GM21825 (cell line): ENCODE measurements at regions not wholly inside any gene's neighbourhood (a gene's known extent, or its start where the extent isn't known, plus 50 kb on each side); places are given as distances from the start of the nearest gene placed in this dataset.
"Not testable (repeated sequence)": the region's sequence is repeated elsewhere in the genome, so short reads cannot be mapped to it uniquely, and the experiment has no call there.

Experiments used
- ATAC-seq: cut with Tn5 transposase; IDR thresholded peaks from one replicate; pipeline ENCODE4 v1.9.1; 2021; ENCODE audit warnings: mild to moderate bottlenecking, moderate library complexity; ENCODE audit not compliant: unreplicated experiment

DNA sequence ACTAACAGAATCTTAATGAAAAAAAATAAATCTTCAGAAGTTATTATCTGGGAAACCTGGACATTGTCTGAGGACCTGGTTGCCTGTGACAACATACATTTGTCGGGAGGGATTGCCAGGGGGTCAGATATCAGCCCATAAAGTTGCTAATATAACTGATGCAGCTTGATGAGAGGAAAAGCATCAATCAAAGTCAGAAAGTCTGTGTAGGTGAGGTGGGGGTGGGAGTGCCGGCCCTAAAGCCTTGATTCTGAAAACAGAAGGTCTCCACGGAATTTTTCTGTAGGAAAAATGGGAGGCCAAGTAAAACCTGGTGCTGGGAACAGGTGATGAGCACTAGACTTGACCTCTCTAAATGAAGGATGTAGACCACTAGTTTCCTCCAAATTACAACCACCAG, 281.8 kb downstream of the FGFR2 start:
- no peak for ATAC-seq

- no peak for ATAC-seq
Observed at GRCh38 chr10:121317374-121317773, 280.9 kb downstream of the FGFR2 start.

DNA sequence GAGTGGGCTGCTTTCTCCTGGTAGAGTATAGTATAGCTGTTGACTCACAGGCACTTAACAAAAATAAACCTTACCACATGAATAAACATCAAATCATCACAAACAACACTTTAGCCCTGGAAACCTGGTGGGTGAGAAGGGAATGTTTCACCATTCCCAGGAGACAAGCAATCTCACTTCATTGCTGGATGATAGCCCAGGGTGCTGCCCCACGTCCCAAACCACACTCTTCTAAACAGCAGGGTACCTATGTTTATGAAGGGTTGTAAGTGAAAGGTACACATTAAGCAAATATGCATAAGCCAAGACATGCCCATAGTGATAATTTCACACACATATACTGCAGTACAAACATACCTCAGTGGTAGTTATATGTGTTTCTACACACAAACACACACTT, 276.2 kb downstream of the FGFR2 start:
- ATAC-seq: no peak

- ATAC-seq: no peak
Observed at GRCh38 chr10:121322776-121323175, 275.5 kb downstream of the FGFR2 start.

DNA sequence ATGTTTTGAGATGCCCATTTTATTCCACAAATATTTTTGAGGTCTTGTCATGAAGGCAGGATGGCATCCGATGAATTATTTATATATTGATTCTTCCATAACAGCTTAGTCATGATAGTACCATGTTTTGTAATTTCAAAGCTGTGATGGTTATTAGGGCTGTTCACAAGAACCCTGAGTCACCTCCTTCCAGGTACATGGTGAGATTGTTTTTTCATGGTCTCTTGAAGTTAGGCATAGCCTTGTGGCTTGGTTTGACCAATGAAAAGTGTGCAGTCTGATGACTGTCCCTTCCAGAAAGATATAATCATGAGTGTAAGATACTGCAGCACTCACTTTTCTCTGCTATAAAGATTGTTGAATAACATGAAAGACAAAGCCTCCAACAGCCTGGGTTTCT, 274.8 kb downstream of the FGFR2 start:
- no peak for ATAC-seq

GRCh38 chr10:121324678-121325213, 273.5 kb downstream of the FGFR2 start:
- ATAC-seq: no peak

- no peak for ATAC-seq
Observed at GRCh38 chr10:121325490-121326231, 272.6 kb downstream of the FGFR2 start.

DNA sequence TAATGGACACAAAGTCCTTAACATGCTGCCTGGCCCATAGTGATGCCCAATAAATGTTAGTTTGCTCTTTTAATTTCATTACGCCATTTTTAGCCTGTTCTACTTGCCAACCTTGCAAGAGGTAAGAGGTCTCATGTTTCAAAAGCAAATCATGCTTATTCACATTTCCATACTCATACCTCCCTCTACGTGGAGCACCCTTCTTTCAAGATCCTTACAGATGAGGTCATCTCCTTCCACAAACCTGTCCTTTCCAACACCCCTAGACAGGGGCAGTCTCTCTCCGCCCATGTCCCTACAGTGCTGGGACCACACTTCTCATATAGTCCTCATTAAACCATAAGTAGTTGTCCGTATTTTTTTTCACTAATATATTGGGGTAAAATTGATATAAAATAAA, 271.3 kb downstream of the FGFR2 start:
- no peak for ATAC-seq

DNA sequence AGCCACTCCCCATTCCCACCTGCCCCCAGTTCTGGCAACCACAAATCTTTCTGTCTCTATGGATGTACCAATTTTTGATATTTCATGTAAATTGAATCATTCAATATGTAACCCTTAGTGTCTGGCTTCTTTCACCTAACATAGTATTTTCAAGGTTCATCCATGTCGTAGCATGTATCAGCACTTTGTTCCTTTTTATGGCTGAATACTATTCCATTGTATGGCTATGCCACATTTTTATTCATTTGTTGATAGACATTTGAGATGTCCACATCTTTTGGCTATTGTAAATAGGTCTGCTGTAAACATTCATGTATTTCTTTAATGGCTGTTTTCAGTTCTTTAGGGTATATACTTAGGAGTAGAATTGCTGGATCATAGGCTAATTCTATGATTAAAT, 270.5 kb downstream of the FGFR2 start:
- no peak for ATAC-seq

- not testable (repeated sequence) for ATAC-seq
Observed at GRCh38 chr10:121329631-121330030, 268.6 kb downstream of the FGFR2 start.

- no peak for ATAC-seq
Observed at GRCh38 chr10:121330563-121330962, 267.7 kb downstream of the FGFR2 start.

- ATAC-seq: no peak
Observed at GRCh38 chr10:121332353-121332752, 265.9 kb downstream of the FGFR2 start.

- no peak for ATAC-seq
Observed at GRCh38 chr10:121332829-121333765, 265.1 kb downstream of the FGFR2 start.

- ATAC-seq: no peak
Observed at GRCh38 chr10:121335386-121335925, 262.8 kb downstream of the FGFR2 start.

DNA sequence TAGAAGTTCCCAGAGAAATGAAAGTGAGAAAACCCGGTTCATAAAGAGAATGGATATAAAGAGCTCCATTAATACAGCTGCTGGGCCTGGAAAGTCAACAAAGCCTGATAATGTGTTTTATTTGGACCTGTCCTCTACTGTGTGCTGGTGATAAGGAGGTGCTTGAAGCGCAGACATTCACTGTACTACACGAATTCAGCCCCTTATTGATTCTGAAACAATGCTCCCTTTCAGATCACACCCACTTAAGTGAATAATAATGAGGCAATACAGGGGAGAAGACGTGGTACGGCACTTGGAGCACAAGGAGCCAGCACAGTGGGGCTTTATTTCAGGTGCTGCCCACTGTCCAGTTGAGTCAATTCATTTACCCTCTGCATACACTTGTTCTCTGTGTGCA, 260.8 kb downstream of the FGFR2 start:
- ATAC-seq: no peak

DNA sequence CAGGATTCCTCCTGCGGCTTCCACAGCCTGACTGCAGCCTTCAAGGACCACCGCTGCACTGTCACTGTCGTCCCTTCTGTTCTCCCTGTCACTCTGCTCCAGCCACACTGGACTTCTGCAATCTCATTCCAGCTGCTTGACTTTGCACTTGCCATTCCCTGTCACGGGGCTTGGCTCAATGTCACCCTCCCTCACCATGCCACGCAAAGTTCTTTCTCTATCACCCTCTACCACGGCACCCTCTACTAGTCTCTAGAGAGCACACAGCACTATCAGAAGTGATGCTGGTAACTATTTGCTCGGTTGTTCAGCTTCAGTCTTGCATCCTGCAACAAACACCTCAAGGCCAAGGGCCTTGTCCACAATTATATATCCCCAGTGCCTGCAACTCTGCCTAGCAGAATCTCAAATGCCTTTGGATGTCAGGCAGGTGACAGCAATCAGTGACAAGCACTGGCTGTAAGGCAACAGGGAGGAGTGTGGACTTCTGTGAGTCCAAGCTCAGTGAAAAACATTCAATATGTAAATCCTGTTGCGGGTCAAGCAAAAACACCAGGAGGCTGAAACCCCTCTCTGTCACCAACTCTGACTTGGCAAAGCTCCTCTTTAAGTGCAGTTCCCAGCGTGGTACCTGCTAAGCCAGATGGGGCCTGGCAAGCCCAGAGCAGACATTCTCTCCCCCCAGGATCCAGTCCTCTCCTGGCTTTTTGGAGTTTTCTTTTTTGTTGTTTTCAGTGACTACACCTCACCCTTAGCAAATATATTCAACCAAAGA, 259.9 kb downstream of the FGFR2 start:
- no peak for ATAC-seq

GRCh38 chr10:121339114-121339513, 259.1 kb downstream of the FGFR2 start:
- ATAC-seq: no peak

DNA sequence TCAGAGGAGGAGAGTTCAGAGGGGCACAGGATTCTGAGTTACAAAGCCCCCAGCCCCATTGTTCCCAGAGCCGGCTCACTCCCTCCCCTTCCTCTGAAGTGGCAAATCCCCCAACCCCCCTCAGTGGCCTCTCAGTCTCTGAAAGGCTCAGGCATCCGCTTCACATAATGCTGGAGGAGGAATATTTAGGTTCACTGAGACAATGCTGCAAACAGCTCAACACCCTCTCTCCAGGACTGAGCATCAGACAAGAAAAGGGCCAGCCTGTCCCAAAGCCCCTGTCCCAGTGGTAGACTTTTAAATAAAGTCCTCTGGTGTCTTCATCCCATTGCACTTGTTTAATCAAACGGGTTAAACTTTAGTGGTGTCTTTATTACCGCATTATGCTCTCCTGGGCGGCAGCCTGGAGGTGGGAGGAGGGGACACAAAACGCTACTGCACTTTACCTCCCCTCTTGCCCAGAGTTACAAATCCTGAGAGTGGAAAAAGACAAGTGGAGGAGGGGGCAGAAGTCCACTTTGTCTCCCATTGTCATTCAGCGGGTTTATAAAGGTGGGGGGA, 257.9 kb downstream of the FGFR2 start:
- ATAC-seq: no peak

DNA sequence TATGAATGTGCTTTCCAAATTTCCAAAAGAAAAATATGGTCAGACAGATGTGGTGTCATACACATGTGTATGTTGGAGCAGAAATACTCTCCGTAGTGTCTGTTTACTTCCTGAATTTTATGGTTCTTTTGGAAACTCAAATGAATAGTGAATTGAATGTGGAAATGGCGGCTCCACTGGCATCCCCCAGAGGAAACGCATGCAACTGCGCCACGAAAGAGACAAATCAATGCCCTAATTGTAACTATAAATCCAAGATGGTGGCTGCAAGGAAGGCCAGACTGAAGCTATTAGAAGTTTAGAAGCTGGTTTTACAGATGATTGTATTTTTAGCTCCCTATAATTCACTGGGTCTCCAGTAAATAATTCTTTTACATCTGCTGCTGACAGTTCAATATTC, 246.7 kb downstream of the FGFR2 start:
- ATAC-seq: no peak

DNA sequence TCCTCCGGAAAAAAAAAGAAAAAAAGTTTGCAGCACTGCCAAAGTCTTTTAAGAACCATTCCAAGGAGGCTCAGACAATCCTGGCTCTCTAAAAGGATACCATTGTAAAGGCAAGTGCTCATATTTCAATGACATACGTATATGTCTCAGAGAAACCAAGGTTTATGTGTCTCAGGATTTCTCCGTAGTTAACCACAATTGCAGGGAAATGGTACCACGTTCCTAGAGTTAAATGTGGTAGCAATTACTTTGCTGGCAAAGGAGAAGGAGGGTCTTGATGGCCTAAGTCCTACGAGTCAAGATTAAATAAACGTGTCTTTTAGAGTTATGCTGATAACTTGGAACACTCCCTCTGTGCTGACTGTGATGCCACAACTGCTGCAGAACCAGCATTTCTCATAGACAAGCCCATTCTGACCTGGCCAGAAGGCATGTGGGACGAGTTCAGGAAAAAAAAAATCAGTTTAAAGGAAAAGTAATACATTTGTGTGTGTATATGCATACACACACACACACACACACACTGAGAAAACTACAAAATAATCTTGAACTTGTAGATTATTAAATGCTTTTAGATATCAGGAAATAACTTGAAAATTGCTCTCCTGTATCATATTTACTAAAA, 245.9 kb downstream of the FGFR2 start:
- ATAC-seq: no peak
